NCI-H2029 (cell line): ENCODE measurements at regions not wholly inside any gene's neighbourhood (a gene's known extent, or its start where the extent isn't known, plus 50 kb on each side); places are given as distances from the start of the nearest gene placed in this dataset.
"Not testable (repeated sequence)": the region's sequence is repeated elsewhere in the genome, so short reads cannot be mapped to it uniquely, and the experiment has no call there.

Source experiments
- DNase-seq: peaks from one replicate; lab custom pipeline; 2025; lab: John Stamatoyannopoulos, UW

- DNase-seq, result no peak
Observed at GRCh38 chr14:40119765-40120164, 687.5 kb upstream of the FBXO33 start.

DNA sequence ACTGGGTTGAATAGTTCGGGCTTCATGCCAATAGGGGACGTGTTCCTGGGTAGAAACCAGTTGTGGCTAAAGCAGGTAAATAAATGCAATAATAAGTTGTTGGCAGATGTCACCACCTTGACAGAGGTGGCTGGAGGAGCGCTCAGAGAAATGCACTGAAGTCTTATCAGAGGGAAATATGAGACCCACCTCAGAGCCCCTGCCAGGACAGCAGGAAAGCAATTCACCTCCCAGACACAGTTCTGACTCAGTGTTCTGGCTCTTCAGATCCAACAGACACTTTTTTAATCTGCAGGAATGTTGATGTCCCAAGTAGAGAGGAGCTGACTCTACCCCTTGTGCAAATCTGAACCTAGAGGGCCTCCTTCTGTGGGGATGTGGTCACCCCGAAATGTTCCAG is 687.1 kb upstream of the FBXO33 start:
- DNase-seq, result no peak

DNA sequence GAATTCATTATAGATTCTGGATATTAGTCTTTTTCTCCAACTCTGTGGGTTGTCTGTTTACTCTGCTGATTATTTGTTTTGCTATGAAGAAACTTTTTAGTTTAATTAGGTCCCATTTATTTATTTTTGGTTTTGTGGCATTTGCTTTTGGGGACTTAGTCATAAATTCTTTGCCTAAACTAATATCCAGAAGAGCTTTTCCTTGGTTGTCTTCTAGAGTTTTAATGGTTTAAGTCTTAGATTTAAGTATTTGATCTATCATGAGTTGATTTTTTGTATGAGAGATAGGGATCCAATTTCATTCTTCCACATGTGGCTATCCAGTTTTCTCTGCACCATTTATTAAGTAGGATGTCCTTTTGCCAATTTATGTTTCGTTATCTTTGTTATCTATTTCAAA is 683.4 kb upstream of the FBXO33 start:
- no peak for DNase-seq

DNA sequence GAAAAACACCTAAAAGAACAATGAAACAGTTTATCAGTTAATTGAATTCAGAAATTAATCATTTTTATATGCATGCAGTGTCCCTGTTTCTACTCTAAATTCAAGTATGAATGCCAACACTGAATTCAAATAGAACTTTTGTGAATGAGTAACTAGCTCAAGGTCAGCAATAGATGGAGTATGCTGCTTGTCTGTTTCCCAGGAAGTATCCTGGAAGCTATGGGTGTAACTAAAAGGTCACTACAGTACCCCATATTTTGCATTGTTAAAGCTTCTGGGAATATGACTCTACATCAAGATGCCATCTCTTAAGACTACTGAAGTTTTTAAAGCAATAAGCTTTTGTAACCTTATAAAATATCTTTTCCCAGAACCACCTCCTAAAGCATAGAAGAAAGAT is 681.4 kb upstream of the FBXO33 start:
- no peak for DNase-seq

GRCh38 chr14:40100544-40101196 is 668.4 kb upstream of the FBXO33 start:
- DNase-seq, result no peak

DNA sequence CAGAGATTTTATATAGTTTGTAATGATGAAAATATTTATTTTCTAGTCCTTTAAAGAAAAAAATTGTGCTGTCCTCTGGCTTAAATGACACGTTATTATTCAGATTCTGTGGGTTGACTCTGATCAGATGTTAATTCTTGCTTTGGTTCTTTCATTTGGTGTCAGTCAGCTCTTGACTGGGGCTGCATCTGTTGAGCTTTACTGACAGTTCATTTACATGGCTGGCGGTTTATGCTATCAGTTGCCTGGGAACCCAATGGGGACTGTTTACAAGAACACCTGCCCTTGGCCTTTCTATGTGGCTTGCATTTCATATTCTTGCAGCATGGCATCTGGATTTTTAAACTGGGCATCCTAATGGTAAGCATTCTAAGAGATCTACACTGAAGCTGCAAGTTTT is 667.1 kb upstream of the FBXO33 start:
- DNase-seq, result no peak

GRCh38 chr14:40098468-40098867 is 666.2 kb upstream of the FBXO33 start:
- DNase-seq, result no peak

DNA sequence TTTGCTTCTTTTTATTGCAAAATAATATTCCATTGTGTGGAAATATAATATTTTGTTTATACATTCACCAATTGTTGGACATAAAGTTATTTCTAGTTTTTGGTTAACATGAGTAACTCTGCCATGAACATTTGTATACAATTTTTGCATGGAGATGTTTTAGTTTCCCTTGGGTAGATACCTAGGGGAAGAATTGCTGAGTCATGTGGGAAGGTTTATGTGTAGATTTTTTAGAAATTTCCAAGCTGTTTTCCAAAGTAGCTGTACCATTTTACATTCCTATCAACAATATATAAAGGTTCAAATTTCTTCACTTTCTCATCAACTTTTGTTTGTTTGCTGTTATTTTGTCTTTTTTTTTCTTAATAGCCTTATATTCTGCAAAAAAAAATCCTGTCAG is 664.7 kb upstream of the FBXO33 start:
- DNase-seq, result no peak

GRCh38 chr14:40093800-40094199 is 661.6 kb upstream of the FBXO33 start:
- DNase-seq, result no peak

DNA sequence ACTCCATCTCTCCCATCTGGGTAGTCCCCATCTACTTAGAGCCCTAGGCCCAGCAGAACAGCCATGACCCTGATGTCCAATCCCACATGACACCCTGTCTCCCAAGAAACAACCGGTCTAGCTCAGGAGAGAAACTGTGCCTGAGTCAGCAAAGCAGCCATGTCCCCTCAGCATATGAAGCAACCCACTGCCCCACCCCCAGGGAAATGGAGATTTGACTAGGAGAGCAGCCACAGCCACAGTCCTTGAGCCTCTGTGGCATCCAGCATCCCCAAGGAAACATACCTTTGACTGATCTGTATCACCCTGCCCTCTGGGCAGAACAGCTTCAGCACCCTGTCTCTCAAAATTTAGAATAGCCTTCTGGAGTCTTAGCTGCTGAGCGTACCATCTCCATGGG is 641.9 kb upstream of the FBXO33 start:
- no peak for DNase-seq

DNA sequence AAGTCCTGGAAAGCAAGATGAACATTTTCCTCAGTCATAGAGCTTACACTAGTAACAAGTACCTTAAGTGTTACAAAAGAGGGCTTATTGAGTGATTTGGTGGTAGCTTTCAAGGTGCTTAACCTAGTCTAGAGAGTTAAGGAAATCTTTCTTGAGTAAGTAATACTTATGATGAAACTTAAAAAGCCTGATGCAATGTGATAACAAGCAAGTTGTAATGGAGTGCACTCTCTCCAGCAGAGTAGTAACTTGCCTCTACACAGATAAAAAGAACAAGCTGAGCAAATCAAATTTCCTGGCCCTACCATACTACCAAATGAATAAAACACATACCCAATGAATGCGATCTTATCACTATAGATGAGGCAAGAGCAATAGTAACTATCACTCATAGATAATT is 639.9 kb upstream of the FBXO33 start:
- DNase-seq, result no peak

DNA sequence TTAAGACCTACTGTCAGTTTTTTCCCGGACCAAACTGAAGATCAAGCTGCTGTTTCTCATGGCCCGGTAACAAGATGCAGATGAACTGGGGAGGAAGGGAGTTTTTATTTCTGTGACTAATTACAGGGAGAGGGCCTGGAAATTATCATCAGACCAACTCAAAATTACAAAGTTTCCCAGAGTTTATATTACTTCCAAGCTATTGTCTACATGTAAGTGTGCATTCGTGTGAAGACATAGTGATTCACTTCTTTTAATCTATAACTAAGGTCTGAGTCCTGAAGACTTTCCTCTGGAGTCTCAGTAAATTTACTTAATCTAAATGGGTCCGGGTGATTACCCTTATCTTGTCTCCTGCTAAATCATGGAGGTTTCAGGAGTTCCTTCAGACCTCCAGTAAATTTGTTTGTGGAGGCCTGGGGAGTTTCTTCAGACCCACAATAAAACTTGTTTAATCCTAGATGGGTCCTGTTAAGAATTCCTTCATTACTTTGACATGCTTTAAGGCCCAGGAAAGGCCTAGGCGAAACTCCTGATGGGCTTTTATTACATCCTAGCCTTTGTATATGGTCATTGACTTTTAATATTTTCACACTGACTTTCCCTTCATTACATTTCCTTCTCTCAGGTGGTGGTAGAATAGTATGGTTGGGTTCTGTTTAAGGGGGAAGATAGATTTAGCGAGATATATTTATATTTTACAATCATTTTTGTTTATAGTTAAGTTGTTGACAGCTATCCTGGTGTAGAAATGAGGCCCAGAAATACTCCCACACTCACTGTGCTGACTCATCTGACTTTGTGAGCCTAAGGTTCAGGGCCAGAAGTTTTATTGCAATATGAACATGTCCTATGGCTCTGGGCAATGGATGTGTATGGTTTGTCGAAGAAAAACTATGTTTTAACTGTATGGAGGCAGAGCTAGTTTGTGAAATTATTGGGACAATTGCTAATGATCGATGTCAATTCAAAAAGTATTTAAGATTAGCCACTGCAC is 627.0 kb upstream of the FBXO33 start:
- DNase-seq, result no peak

DNA sequence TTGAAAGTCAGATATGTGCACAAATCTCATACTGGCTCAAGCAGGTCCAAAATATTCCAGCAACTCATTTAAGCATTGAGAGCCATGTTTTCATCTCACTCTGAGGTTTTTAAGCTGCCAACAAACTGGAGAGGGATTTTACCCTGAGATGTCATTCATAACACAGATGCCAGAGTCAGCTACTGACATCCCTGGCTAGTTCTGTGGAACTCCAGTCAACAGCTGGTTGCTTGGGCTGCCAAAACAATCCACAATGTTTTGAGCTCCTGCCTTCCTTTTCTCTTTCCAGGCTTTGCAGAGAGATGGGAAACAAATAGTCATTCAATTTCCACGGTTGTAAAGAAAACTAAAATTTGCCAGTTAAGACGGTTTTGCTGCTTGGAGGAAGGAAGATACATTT is 621.2 kb upstream of the FBXO33 start:
- DNase-seq, result no peak

GRCh38 chr14:40028991-40029390 is 596.8 kb upstream of the FBXO33 start:
- DNase-seq, result no peak

DNA sequence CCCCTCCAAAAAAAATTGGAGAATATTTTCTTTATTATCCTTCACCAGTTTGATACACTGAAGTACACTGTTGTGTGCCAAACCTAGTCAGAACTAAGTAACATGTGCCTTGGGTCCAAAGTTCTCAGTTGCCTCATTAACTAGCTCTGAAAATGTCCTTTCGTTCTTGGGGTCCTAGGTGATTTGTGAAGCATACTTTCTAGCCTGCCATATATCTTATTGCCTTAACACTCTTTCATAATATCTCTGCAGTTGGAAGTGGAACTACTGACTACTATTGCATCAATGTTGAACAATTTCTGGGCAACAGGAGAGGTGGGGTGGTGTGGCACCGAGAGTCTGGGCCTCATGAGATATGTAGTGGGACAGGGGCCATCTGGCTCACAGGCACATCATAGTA is 592.9 kb upstream of the FBXO33 start:
- DNase-seq, result no peak

- DNase-seq, result no peak
Observed at GRCh38 chr14:40010961-40011360, 578.7 kb upstream of the FBXO33 start.

GRCh38 chr14:40009771-40010170 is 577.5 kb upstream of the FBXO33 start:
- no peak for DNase-seq

DNA sequence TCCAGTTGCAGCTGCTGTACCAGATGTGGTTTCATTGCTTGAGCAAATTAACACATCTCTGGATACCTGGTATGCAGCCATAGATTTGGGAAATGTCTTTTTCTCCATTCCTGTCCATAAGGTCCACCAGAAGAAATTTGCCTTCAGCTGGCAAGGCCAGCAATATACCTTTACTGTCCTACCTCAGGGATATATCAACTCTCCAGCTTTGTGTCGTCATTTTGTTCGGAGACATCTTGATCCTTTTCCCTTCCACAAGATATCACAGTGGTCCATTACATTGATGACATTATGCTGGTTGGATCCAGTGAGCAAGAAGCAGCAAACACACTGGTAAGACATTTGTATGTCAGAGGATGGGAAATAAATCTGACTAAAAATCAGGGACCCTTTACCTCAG is 576.1 kb upstream of the FBXO33 start:
- not testable (repeated sequence) for DNase-seq

GRCh38 chr14:40004871-40005500 is 572.8 kb upstream of the FBXO33 start:
- peak; percentile 7 for DNase-seq

GRCh38 chr14:40003773-40004172 is 571.5 kb upstream of the FBXO33 start:
- no peak for DNase-seq

DNA sequence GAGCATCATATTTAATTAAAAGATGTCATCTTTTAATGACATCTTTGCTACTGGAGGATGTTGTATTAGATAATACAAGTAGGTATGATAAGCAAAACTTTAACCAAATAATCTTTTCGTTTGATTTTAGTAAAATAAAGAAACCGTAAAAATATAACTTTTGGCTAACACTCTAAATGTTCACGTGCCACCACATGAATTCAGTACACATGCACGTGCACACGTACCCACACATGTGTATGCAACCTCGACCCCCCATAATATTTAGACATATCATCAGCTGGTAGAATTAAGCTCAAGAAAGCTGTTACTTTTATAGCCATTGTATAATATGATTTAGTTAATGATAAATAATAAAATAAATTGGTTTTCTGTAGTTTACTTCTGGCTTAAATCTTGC is 566.6 kb upstream of the FBXO33 start:
- no peak for DNase-seq

- no peak for DNase-seq
Observed at GRCh38 chr14:39998114-39998513, 565.9 kb upstream of the FBXO33 start.

- DNase-seq, result peak; percentile 92
Observed at GRCh38 chr14:39991041-39991440, 558.8 kb upstream of the FBXO33 start.
